NAMALWA (cell line): ENCODE measurements at regions not wholly inside any gene's neighbourhood (a gene's known extent, or its start where the extent isn't known, plus 50 kb on each side); places are given as distances from the start of the nearest gene placed in this dataset.

Experiments
- DNase-seq: peaks from one replicate; pipeline ENCODE4 v3.0.0-alpha.2; 2015; ENCODE audit warnings: low spot score

GRCh38 chrX:99717716-99718115, 692.4 kb downstream of the PCDH19 start:
- no peak for DNase-seq

- DNase-seq = no peak
Observed at GRCh38 chrX:99705701-99706100, 704.4 kb downstream of the PCDH19 start.

GRCh38 chrX:99703473-99703872, 706.6 kb downstream of the PCDH19 start:
- no peak for DNase-seq

DNA sequence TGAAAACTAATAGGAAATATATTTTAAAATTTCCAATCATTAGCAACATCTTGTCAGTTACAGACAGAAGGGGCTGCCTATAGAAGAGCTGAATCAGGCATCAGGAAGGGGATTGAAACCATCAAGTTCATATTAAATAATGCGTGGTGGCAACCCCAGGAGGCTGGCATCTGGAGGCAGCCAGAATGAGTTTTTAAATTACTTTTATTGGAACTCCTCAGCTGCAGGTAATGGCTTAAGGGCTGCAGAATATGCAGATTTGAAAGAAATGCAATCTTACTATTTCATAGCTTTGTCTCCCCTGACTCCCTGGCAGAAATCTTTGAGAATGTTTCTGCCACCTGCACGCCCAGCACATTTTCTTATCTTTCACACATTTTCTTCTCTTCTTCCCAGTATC, 711.6 kb downstream of the PCDH19 start:
- no peak for DNase-seq

DNA sequence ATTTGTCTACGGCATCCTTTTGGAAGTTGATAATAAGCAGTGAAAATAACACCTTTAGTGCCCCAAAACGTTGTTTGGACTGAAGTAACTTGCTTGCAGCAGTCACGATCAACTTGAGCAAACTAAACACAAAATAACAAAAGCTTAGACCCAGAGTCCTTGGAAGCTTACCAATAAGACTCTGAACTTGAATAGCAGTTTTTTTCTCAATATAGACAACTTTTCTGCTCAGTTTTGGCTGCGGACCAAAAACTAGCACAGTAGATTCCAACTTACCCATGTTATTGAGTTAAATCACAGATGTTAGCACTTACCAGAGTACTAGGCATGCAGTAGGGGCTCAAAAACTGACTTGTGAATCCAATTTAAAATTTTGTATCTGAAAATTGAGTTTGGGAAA, 746.9 kb downstream of the PCDH19 start:
- DNase-seq = no peak

DNA sequence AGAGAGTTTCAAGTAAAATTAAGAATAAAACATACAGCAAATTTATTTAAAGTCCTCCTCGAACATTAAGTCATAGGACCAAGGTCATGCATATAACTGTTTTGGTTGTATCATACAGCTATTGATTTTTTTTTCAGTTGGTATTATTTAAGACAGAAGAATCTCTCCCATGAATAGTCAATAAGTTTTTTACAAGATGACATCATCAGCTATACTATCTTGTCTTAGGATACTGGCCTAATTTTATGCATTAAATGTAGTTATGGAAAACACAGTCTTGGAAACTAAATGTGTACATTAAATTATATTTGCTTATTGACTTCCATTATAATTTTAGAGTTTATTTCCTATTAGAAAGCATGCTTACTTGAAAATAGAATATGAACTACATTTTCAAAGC, 755.9 kb downstream of the PCDH19 start:
- no peak for DNase-seq

DNA sequence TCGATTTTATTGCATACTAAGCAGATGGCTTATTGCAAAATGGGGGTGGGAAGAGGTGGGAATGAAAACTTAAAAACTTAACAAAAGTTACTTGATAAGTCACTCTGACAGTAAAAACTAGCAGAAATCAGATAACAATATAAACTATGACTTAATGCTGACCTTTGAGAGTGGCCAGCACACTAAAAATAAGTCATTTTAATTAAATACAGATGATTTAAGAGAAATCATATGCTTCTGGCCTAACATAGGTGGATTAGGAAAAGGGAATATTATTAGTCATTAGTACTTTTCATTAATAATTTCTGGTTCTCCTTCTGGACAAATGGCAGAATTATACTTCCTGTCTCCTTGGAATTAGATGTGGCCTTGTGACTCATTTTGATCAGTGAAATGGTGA, 756.7 kb downstream of the PCDH19 start:
- DNase-seq = no peak

- no peak for DNase-seq
Observed at GRCh38 chrX:99613041-99613440, 797.0 kb downstream of the PCDH19 start.

- DNase-seq = no peak
Observed at GRCh38 chrX:99603091-99603814, 806.8 kb downstream of the PCDH19 start.

DNA sequence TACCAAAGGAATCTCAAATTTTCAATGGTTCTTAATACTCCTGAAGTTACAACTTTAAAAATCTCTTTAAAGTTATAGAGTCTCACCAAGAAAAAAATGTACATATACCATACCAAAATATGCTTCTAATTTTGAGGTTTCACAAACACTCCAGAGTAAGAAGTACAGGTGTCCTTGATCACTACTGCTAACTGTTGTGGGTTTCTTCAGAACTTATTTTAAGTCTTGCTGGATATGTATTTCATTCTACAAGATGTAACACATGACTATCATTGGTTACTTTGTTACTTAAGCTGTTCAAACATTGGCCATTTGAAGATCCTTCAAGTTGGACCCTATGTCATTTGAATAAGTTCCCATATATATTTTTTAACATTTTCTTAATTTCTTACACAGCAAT, 808.0 kb downstream of the PCDH19 start:
- DNase-seq = no peak

GRCh38 chrX:99588936-99589335, 821.1 kb downstream of the PCDH19 start:
- no peak for DNase-seq

DNA sequence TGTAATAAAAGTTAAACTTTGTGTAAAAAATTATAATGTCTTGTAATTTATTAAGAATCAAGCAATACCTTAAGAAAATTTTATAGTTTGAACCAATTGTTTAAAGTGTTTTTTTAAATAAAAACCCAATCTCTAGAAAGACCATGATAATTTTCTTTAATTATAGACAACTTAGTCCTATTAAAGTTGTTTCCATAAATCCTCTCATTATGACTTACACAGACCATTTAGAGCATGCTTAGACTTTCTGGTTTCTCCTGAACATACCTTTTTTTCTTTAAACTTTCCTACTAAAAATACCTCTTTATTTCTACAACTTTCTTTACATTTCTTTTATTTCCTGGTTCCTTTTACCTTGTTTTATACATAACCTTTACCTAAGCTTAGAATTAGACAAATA, 837.4 kb downstream of the PCDH19 start:
- DNase-seq = no peak

GRCh38 chrX:99549381-99549780, 860.7 kb downstream of the PCDH19 start:
- no peak for DNase-seq

DNA sequence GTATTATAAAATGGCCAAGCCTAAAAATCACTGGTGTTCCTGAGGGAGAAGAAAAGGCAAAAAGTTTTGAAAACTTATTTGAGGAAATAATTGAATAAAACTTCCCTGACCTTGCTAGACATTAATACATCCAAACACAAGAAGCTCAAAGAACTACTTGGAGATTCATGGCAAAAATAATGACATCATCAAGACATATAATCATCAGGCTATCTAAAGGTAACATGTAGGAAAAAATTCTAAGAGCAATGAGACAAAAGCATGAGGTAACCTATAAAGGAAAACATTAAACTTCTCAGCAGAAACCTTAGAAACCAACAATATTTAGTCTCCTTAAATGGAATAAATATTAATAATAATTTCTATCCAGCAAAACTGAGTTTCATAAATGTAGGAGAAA, 887.6 kb downstream of the PCDH19 start:
- DNase-seq = no peak

DNA sequence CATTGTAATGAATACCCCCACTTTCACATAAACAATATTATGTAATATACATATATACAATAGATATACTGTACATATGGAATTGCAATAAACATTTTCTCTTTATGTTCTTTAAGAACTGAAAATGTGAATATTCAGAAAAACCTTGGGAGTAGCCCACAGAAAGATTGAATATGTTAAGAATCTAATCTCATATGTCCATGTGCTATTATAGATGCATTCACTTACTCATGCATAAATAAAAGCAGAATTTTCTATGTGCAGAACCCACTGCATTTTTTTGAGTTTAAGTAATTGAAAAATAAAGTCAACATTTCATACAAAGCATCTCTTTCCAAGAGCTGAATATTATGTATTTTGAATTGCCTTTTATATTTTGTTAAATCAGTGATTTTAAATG, 902.3 kb downstream of the PCDH19 start:
- no peak for DNase-seq

- DNase-seq = no peak
Observed at GRCh38 chrX:99495453-99495852, 914.6 kb downstream of the PCDH19 start.

- DNase-seq = no peak
Observed at GRCh38 chrX:99494668-99495067, 915.4 kb downstream of the PCDH19 start.

- no peak for DNase-seq
Observed at GRCh38 chrX:99480728-99481127, 929.3 kb downstream of the PCDH19 start.

DNA sequence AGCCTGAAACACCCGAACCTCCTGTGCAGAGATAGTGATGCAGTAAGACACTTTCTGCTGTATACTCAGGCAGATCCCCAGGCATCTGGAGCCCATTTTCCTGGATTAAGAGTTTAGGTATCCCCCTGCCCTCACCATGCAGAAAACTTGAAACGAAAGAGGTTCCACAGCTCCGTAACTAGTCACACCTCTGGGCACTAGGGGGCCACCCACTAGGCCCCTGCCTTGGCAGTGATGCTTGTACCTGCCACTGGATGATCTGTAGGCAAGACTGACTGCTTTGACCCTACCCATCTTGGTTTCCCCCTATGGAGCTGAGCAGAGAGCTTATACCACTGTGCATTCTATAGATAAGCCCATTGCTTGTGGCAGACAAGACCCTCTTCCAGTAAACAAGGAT, 940.6 kb downstream of the PCDH19 start:
- DNase-seq = no peak

- DNase-seq = no peak
Observed at GRCh38 chrX:99468993-99469392, 941.1 kb downstream of the PCDH19 start.

GRCh38 chrX:99461223-99461622, 948.9 kb downstream of the PCDH19 start:
- no peak for DNase-seq

DNA sequence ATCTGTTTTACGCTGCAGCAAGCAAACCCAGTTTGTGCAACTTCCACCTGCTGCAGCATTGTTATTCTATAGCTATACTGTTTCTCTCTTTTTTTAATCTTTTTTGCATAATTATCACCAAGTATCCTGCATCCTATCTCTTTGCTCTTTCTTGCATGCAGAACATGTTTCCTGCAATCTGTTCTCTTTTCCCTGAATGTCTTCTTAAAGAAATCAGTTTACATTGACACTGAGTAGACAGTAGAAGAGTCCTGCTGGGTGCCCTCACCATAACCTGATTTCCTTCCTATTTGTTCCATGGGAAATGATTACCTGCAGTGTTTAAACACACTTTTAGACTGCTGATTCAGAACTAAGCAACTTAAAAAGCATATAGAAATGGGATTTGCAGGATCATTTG, 964.7 kb downstream of the PCDH19 start:
- DNase-seq = no peak

DNA sequence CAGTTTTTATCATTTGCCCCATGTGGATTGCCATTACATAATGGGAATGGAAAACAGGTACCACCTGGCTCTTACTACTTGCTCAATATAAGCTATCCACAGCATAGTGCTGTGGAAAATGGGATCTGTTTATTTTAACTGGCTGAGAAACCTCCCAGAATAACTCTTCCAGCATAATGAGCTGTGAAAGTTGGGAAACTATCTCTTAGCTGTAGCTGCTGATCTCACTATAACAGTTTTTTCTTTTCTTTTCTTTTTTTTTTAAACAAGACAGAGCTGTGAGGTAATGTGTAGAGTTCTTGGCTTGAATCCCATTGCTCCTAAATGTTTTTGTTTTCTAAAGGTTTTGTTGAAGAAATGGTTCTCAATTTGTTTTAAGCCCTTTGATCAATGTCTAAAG, 988.3 kb downstream of the PCDH19 start:
- no peak for DNase-seq

DNA sequence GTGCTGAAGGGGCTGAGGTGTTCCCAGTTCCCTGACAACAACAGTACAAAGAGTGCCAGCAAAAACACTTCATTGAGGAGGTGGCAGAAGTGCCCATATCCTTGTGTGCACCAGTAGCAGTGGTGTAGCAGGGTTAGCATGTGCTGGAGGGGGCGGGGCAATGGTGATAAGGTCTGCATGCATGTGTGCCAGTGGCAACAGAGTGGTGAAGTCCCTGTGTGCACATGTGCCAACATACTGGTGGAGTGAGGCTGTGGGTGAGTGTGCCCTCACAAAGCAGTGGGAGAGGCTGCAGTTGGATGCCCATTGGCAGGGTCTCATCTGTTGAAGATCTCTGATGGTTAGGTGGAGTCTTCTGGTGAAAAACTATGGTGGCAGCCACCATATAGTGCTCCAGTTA, 994.6 kb downstream of the PCDH19 start:
- no peak for DNase-seq

DNA sequence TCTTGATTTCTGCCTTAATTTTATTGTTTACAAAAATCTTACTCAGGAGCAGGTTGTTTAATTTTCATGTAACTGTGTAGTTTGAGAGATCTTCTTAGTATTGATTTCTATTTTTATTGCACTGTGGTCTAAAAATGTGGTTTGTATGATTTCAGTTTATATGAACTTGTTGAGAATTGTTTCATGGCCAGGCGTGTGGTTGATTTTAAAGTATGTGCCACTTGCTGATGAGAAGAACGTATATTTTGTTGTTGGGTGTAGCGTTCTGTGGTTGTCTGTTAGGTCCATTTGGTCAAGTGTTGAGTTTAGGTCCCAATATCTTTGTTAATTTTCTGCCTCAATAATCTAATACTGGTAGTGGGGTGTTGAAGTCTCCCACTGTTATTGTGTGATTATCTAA, 996.8 kb downstream of the PCDH19 start:
- no peak for DNase-seq
